Astrocyte (in vitro differentiated cells and primary cell): ENCODE measurements at regions not wholly inside any gene's neighbourhood (a gene's known extent, or its start where the extent isn't known, plus 50 kb on each side); places are given as distances from the start of the nearest gene placed in this dataset.

Experiments
- DNase-seq: peaks from one replicate; pipeline ENCODE4 v3.0.0-alpha.2; 2010; ENCODE audit warnings: low read depth
- FAIRE-seq: peaks from 2 replicates; lab custom pipeline; 2011; peaks lifted over from hg19 to GRCh38; lab: Jason Lieb, UNC
- H2AFZ ChIP-seq: 2 replicates; pipeline ENCODE4 v1.6.0; 2012; ENCODE audit warnings: low read depth, low read length, inconsistent platforms
- H3K27ac ChIP-seq: 2 replicates; pipeline ENCODE4 v1.5.1; 2011; ENCODE audit warnings: low read depth, low read length, inconsistent platforms
- H3K27me3 ChIP-seq: 2 replicates; pipeline ENCODE4 v1.6.0; 2011; ENCODE audit warnings: low read length, inconsistent platforms; ENCODE audit not compliant: insufficient read depth
- H3K36me3 ChIP-seq: 2 replicates; pipeline ENCODE4 v1.5.1; 2011; ENCODE audit warnings: low read length, inconsistent platforms; ENCODE audit not compliant: insufficient read depth
- H3K4me1 ChIP-seq: 2 replicates; pipeline ENCODE4 v1.5.1; 2011; ENCODE audit warnings: low read length, inconsistent platforms; ENCODE audit not compliant: insufficient read depth
- H3K4me2 ChIP-seq: 2 replicates; pipeline ENCODE4 v1.6.0; 2012; ENCODE audit warnings: low read length, inconsistent platforms
- H3K4me3 ChIP-seq: 2 replicates; pipeline ENCODE4 v1.5.1; 2011; ENCODE audit warnings: low read depth, mild to moderate bottlenecking, low read length, inconsistent platforms; ENCODE audit not compliant: insufficient read depth
- H3K79me2 ChIP-seq: 2 replicates; pipeline ENCODE4 v1.6.0; 2012; ENCODE audit warnings: mild to moderate bottlenecking, low read length, inconsistent platforms; ENCODE audit not compliant: insufficient read depth
- H3K9ac ChIP-seq: 2 replicates; pipeline ENCODE4 v1.6.0; 2012; ENCODE audit warnings: mild to moderate bottlenecking, low read length, inconsistent platforms
- H3K9me3 ChIP-seq: 2 replicates; pipeline ENCODE4 v1.5.1; 2012; ENCODE audit warnings: low read depth, mild to moderate bottlenecking, low read length, inconsistent platforms; ENCODE audit not compliant: insufficient read depth
- H4K20me1 ChIP-seq: 2 replicates; pipeline ENCODE4 v1.6.0; 2012; ENCODE audit warnings: low read length, inconsistent platforms; ENCODE audit not compliant: insufficient read depth
- H3K27ac Mint-ChIP-seq: one replicate; pipeline ENCODE4 v1.8.0; 2021; ENCODE audit warnings: mild to moderate bottlenecking, mixed read lengths; ENCODE audit not compliant: unreplicated experiment
- H3K27me3 Mint-ChIP-seq: one replicate; pipeline ENCODE4 v1.8.0; 2021; ENCODE audit warnings: low read depth, mixed read lengths; ENCODE audit not compliant: unreplicated experiment
- H3K36me3 Mint-ChIP-seq: one replicate; pipeline ENCODE4 v1.8.0; 2021; ENCODE audit warnings: low read depth, mixed read lengths; ENCODE audit not compliant: unreplicated experiment
- H3K4me1 Mint-ChIP-seq: one replicate; pipeline ENCODE4 v1.8.0; 2021; ENCODE audit warnings: low read depth, mixed read lengths; ENCODE audit not compliant: unreplicated experiment
- H3K4me3 Mint-ChIP-seq: one replicate; pipeline ENCODE4 v1.8.0; 2021; ENCODE audit warnings: mild to moderate bottlenecking, moderate library complexity, mixed read lengths; ENCODE audit not compliant: unreplicated experiment
- H3K9me3 Mint-ChIP-seq: one replicate; pipeline ENCODE4 v1.8.0; 2021; ENCODE audit warnings: mild to moderate bottlenecking, mixed read lengths; ENCODE audit not compliant: unreplicated experiment
- CTCF ChIP-seq: IDR thresholded peaks from 2 replicates; pipeline ENCODE4 v1.5.1; 2011; ENCODE audit warnings: low read depth, mild to moderate bottlenecking, inconsistent platforms, low read length, moderate library complexity; ENCODE audit not compliant: insufficient read depth
- EZH2 ChIP-seq: IDR thresholded peaks from 2 replicates; pipeline ENCODE4 v1.6.1; 2012; ENCODE audit warnings: mild to moderate bottlenecking, low read length, inconsistent platforms; ENCODE audit not compliant: insufficient read depth

GRCh38 chr7:13282377-13282980 lies 595.0 kb downstream of the ARL4A start:
- Mint-ChIP-seq H3K4me3 (no peak overlapping the region), H3K4me1 (peaks cover 2% of the 10 kb centered on the region), H3K9me3 (no peaks in the 10 kb centered on the region), H3K27ac (no peak overlapping the region), H3K36me3 (no peaks in the 10 kb centered on the region), H3K27me3 (no peaks in the 10 kb centered on the region)
- Histone ChIP-seq H3K4me2 (no peak overlapping the region), H3K4me1 (no peaks in the 10 kb centered on the region), H2AFZ (no peak overlapping the region), H3K9me3 (no peaks in the 10 kb centered on the region), H4K20me1 (no peaks in the 10 kb centered on the region), H3K9ac (no peak overlapping the region), H3K79me2 (no peaks in the 10 kb centered on the region), H3K27ac (no peak overlapping the region), H3K4me3 (no peak overlapping the region), H3K36me3 (no peaks in the 10 kb centered on the region), H3K27me3 (no peaks in the 10 kb centered on the region)
- peak; percentile 41 for TF ChIP-seq CTCF
- TF ChIP-seq EZH2 = no peak
- FAIRE-seq (no peak), DNase-seq (peak; percentile 27)

DNA sequence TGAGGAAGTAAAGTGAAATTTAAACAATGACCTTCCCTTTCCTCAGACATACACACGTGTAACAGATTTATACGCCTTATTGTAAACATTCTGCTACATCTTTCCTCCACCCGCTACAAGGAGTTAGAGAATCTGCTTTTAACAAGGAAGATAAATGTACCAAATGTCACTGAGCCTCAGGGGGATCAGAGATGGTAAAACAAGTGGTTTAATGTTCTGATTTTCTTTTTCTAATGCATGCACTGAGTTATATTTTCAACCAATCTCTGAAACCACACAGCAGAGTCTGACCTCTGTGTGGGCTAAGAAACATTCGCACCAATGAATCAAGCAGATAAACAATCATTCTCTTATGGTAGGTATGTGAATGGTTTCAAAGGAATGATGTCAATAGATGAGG lies 599.5 kb downstream of the ARL4A start:
- Mint-ChIP-seq H3K9me3 (no peaks in the 10 kb centered on the region), H3K4me1 (peaks cover 2% of the 10 kb centered on the region), H3K27ac (no peak overlapping the region), H3K27me3 (no peaks in the 10 kb centered on the region), H3K36me3 (no peaks in the 10 kb centered on the region), H3K4me3 (no peak overlapping the region)
- Histone ChIP-seq H3K4me3 (no peak overlapping the region), H3K9me3 (no peaks in the 10 kb centered on the region), H3K79me2 (no peaks in the 10 kb centered on the region), H3K36me3 (no peaks in the 10 kb centered on the region), H3K4me2 (no peak overlapping the region), H2AFZ (no peak overlapping the region), H3K4me1 (no peaks in the 10 kb centered on the region), H3K27ac (no peak overlapping the region), H4K20me1 (no peaks in the 10 kb centered on the region), H3K27me3 (no peaks in the 10 kb centered on the region), H3K9ac (no peak overlapping the region)
- no peak for FAIRE-seq
- TF ChIP-seq CTCF (no peak), EZH2 (no peak)
- peak; percentile 31 for DNase-seq

GRCh38 chr7:13288516-13288915 lies 601.1 kb downstream of the ARL4A start:
- no peak overlapping the region for H3K9ac ChIP-seq
- no peak for DNase-seq
- H3K79me2 ChIP-seq = no peaks in the 10 kb centered on the region
- no peak overlapping the region for H3K4me3 ChIP-seq
- no peak for FAIRE-seq
- H3K9me3 ChIP-seq = no peaks in the 10 kb centered on the region
- no peak overlapping the region for H3K27ac Mint-ChIP-seq
- H3K4me1 ChIP-seq = no peaks in the 10 kb centered on the region
- no peak overlapping the region for H2AFZ ChIP-seq
- no peaks in the 10 kb centered on the region for H3K9me3 Mint-ChIP-seq
- no peaks in the 10 kb centered on the region for H4K20me1 ChIP-seq
- no peaks in the 10 kb centered on the region for H3K36me3 Mint-ChIP-seq
- H3K27ac ChIP-seq = no peak overlapping the region
- no peaks in the 10 kb centered on the region for H3K27me3 Mint-ChIP-seq
- H3K4me2 ChIP-seq = no peak overlapping the region
- H3K4me1 Mint-ChIP-seq = peaks cover 2% of the 10 kb centered on the region
- no peaks in the 10 kb centered on the region for H3K36me3 ChIP-seq
- TF ChIP-seq EZH2 (no peak), CTCF (no peak)
- no peak overlapping the region for H3K4me3 Mint-ChIP-seq
- no peaks in the 10 kb centered on the region for H3K27me3 ChIP-seq
